Mammary epithelial cell (primary cell): ENCODE measurements at regions not wholly inside any gene's neighbourhood (a gene's known extent, or its start where the extent isn't known, plus 50 kb on each side); places are given as distances from the start of the nearest gene placed in this dataset.

ENCODE experiments used
- CTCF ChIP-seq, 2 donors: IDR thresholded peaks in 1 of 2; conservative IDR thresholded peaks in 1 of 2; 2 replicates each; pipeline ENCODE4 v1.5.1; 2011 to 2012; ENCODE audit warnings: inconsistent platforms in 2 of 2, low read length in 2 of 2, mild to moderate bottlenecking in 2 of 2, control low read depth in 1 of 2, low read depth in 1 of 2; ENCODE audit not compliant: insufficient read depth in 1 of 2; ENCODE audit errors: extremely low read depth in 1 of 2
- EZH2 ChIP-seq: IDR thresholded peaks from 2 replicates; pipeline ENCODE4 v1.6.1; 2012; ENCODE audit warnings: low read length, inconsistent platforms, borderline replicate concordance

- TF ChIP-seq CTCF (conservative IDR thresholded peaks at IDR 0.05 in 1 of 2, IDR thresholded peaks at IDR 0.05 in 1 of 2; ENCODE audit: extremely low read depth in 1 of 2, insufficient read depth in 1 of 2, low read depth in 1 of 2, low read length in 2 of 2) (no peak), EZH2 (no peak)
Observed at GRCh38 chr7:49702099-49702498, 71.3 kb upstream of the VWC2 start.
